ENCODE measurements at regions not wholly inside any gene's neighbourhood (a gene's known extent, or its start where the extent isn't known, plus 50 kb on each side); places are given as distances from the start of the nearest gene placed in this dataset.
"Not testable (repeated sequence)": the region's sequence is repeated elsewhere in the genome, so short reads cannot be mapped to it uniquely, and the experiment has no call there.

- DNase-seq, result no peak
Observed at GRCh38 chr18:70645971-70646370, 357.1 kb downstream of the SOCS6 start.

GRCh38 chr18:70643812-70644211 is 355.0 kb downstream of the SOCS6 start:
- no peak for DNase-seq

DNA sequence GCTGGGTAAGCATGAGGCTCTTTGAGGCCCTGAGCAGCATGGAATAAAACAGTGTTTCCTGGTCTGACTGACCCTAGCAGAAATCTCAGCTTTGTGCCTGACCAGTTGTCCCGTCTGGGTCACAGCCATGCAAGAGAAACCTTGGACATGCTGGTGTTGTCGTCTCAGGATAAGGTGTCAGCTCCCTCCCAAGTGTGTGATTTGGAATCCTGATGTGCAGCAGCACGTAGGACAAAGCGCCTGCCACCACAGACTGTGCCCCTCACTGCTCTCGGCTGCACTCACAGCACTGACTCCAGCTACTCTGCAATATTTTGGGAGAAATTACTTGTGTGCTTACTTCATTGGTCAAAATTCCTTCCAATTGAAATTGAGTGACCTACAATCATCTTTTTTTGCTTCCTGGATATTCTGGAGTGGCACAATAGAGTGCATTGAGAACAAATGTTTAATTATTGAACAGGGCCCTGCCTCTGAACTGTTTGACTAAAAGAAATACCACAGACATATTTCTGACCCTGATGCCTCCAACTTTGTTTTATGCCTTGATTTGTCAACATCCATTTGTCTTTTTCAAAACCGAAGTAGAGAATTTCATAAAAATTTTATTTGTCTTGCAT is 352.4 kb downstream of the SOCS6 start:
- no peak for DNase-seq

- DNase-seq, result no peak
Observed at GRCh38 chr18:70640336-70640887, 351.6 kb downstream of the SOCS6 start.

DNA sequence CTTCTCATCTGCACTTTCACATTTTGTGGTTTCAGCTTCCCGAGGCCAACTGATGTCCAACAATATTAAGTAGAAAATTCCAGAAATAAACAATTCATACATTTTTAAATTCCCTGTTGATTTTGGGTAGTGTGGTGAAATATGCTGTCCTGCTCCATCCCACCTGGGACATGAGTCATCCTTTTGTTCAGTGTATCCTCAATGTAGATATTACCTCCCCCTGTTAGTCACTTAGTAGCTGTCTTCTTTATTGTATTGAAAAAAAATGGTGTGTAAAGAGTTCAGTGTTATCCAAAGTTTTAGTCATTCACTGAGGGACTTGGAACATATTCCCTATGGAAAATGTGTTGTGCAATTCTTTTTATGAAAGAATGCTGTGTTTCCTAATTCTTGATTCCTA is 348.1 kb downstream of the SOCS6 start:
- no peak for DNase-seq

DNA sequence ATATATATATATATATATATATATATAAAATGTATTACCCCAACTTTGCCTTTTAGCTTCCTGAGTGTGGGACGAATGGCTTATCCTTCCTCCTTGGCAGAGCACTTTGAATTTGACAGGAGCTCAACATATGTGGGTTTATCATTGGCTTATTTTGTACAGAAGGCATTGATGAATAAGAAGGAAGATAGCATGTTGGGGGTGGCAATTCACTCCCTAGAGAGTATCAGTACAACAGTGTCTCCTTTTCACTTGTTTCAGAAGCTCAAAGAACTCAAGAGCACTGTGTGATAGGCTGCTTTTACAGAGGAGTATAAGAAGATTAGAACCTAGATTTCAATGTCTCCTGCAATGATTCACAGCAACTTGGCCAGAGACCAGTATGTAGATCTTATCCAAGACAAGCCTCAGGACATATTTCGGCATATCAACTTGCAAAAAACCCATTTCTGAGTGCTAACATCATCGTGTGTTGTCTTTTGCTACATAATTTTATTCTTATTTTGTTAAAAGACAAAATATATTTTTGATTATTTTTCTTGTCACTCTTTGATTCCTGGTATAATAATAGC is 345.8 kb downstream of the SOCS6 start:
- no peak for DNase-seq

DNA sequence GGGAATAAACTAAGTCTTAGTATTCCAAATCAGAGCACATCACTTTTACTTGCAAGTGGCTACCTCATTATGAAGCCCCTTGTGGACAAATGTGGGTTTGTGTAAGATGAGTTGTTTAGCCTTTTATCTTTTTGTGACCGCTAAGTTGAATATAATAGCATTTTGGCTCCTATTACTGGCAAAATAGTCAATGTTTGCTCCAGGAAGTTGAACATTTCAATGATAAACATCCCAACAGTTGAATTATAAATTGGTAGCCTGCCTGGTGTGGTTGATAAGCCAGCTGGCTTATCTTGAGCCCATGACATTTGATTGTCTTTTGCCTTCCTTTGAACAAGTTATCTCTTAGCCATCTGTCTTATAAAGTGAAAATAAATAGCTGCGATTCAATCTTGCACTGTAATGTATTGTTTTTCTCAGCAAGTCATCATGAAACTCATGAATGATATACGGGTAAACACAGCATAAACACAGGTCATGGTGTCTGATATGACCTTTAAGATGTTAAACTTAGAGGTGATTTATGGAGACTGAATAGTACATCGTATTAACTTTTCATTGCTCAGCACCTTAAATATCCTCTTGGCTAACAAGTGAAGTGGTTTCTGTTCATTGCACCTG is 338.4 kb downstream of the SOCS6 start:
- DNase-seq, result no peak

DNA sequence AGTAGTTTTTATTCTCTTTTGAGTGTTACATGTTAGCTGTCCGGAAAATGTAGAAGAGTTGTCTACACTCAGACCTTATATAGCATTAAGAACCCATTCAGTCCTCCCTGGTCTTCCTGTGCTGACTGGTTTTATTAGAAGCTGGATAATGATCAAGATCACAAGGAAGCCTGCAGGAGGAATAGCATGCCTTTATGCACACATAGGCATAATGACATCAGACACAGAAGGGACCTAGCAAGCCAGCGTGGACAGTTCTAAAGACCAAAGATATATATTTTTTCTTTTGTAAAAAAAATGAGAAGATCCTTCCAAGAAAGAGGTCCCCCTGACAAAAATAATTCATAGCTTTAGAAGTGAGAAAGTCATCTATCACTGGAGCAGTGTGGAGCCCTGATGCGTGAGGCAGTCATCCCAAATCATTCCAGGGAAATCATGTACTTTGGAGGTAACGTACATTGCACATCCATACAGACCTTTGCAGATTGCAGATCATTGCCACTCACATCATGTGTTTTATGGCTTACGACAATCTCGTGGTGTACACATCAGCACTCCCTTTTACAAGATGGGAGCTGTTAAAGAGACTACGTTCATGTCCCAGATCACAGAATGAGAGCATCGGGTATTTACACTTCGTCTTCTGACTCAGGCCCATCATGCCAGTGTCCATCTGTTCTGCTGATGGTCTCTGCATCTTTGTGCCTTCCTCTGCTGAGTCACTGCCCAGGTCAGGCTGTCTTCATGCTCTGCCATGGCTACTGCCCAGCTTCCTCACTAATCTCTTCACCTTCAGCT is 334.0 kb downstream of the SOCS6 start:
- DNase-seq, result no peak

DNA sequence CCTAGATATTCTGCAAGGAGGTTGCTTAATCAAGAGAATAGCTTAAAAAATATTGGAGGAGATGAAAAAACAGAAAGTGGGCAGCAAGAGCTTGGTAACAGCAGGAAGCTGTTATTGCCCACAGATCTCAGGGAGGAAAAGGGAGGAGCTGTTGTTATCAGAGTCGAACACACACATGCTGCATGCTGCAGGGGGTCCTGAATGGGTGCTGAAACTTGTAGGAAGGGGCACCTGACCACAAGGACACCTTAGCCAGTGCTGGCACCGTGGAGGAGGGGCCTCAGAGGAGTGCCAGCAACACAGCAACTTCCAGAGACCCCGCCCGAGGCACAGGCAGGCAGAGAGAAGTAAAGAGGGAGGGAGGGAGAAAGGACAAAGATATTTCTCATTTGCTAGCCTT is 332.9 kb downstream of the SOCS6 start:
- no peak for DNase-seq

DNA sequence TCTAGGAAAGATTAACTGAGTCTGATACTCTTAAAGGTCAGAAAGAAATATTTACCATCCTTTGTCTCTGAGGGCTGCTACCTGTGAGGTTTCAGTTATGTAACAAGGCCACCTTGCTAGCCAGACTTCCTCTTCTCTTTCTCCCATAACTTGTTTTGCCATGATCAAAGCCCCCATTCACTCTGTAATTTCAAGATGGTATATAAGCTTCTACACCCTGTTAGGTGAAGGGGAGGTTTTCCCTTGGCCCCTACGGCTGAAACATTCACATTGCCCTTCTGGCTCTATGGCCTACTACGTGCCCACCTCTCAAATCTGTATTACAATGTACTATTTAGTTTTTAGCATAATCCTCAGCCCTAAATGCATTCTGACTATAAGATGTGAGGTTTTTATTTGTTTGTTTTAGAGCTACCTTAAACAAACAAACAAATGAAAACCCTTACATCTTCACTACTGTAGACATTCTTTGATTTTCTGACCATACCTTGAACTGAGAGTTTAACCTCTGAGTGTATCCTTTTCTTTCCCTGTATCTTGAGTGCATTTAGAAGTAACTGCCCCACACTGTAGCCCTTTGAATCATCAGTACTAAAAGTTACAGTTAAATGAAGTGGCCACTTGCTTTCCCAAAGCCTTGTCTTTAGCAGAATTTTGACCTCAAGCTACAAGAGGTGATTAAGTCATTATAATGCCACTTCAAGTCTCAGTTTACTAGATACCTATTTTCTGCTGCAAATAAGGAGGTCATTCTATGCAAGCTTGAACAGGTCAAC is 332.2 kb downstream of the SOCS6 start:
- DNase-seq, result no peak

GRCh38 chr18:70617020-70617763 is 328.3 kb downstream of the SOCS6 start:
- no peak for DNase-seq

DNA sequence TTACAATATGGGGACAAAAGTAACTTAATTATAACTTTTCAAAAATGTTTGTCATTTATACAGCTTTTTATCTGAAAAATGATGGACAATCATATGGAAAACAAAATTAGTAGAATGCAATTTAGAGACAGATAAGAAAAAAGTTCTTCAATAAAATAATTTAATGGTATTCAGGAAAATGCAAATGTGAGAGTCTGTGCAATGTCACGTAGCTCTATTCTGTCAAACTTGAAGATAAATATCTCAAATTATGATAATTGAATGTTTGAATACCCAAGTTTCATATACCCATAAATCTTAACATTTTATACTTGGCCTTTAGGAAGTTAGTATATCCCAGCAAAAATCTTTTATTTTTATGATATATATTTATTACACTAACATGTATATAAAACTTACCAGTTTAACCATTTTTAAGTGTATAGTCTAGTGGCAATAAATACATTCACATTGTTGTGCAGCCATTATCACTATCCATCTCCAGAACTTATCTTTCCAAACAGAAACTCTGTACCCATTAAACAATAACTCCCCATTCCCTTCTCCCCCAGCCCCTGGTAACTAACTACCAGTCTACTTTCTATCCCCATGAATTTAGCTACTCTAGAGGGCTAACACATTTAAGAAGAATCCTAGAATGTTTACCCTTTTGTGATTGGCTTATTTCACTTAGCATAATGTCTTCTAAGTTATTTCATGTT is 311.5 kb downstream of the SOCS6 start:
- no peak for DNase-seq

DNA sequence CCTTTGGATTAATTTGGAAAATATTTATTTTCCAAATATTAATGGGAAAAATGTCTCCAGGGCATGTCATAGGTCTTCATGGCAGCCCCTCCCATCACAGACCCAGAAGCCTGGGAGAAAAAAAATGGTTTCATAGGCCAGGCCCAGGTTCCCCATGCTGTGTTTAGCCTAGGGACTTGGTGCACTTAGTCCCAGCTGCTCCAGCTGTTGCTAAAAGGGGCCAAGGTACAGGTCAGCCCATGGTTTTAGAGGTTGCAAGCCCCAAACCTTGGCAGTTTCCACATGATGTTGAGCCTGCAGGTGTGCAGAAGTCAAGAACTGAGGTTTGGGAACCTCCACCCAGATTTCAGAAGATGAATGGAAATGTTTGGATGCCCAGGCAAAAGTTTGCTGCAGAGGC is 309.6 kb downstream of the SOCS6 start:
- no peak for DNase-seq

GRCh38 chr18:70582981-70583380 is 294.1 kb downstream of the SOCS6 start:
- no peak for DNase-seq

DNA sequence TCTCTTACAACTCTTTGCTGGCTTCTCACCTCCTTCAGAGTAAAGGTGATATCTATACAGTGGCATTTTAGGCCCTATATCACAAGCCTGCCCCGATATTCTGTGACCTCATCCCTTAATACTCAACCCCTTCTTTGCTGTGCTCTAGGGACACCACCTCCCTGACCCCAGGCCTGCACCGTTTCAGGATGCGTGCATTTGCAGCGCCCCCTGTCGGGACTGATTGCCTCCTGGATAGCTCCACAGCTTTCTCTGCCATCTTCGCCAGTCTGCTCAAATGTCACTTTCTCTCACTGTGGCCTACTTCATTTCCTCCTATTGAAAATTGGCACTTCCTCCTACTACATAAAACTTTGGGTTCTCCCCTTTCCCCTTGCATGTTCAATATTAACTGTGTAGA is 289.6 kb downstream of the SOCS6 start:
- no peak for DNase-seq

DNA sequence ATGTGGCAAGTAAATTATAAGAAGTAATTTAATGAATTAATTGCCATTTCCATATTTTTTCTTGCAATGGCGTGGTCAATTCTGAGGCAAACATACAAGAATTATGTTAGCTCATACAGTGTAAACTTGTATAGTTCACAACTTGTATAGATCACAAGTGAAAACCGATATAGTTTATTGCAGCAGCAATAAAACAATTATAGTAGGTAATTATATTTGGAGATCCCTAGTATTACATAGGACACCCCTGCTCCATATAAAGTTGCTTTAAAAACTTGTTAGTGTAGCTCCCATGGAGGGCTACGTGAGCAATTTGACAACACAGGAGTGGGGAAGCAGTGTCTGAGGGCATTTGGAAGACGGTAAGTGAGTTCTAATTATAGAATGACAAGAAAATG is 288.2 kb downstream of the SOCS6 start:
- no peak for DNase-seq

GRCh38 chr18:70576276-70577022 is 287.6 kb downstream of the SOCS6 start:
- DNase-seq, result no peak

GRCh38 chr18:70574951-70575350 is 286.1 kb downstream of the SOCS6 start:
- DNase-seq, result not testable (repeated sequence)

GRCh38 chr18:70569647-70570046 is 280.8 kb downstream of the SOCS6 start:
- not testable (repeated sequence) for DNase-seq

DNA sequence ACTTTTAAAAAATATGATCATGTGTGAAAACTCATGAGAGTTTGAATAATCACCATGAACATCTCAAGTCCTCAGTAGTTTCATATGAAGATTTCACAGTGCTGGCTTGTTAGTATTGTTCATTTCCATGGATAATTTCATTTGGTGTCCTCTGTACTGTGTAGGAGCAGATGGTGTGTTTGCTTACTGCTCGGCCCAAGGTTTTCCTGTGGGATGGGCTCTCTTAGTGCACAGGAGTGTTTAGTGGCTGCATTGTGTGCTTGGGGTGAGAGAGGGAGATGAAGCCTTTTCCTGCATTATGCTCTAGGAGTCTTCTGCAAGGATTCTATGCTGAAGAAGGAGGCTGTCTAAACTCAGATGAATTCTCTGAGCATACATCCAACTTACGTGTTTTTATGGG is 270.6 kb downstream of the SOCS6 start:
- DNase-seq, result no peak

GRCh38 chr18:70558371-70558770 is 269.5 kb downstream of the SOCS6 start:
- no peak for DNase-seq
